ENCODE measurements at regions not wholly inside any gene's neighbourhood (a gene's known extent, or its start where the extent isn't known, plus 50 kb on each side); places are given as distances from the start of the nearest gene placed in this dataset.

DNA sequence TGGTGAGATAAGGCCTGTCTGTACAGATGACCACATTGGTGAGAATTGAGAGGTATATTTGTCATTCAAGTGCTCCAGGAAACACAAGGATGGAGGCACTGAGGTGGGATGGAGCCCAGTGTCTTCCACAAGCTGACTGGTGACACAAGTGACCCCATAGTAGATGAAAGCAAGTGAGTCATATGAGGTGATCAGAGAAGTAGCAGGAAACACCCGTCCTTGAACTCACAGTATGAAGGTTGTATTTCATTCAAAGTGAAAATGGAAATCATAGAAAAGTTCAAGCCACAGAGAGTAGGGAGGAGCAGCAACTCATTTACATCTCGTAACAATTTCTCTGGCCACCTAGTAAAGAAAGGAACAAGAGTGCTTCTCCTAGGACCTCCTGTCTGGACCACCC lies 609.8 kb downstream of the HS3ST4 start:
- Histone ChIP-seq H3K9ac (ENCODE audit: low read length) (no peak overlapping the region), H3K9me2 (replicated peaks; ENCODE audit: insufficient read depth, low read length) (no peaks in the 10 kb centered on the region), H3K9me3 (ENCODE audit: low read length) (no peaks in the 10 kb centered on the region), H3K4me3 (ENCODE audit: low read length) (no peak overlapping the region), H3K27me3 (ENCODE audit: low read length) (no peaks in the 10 kb centered on the region), H3K36me3 (ENCODE audit: insufficient read depth, low read length) (no peaks in the 10 kb centered on the region), H3K27ac (ENCODE audit: low read length) (no peak overlapping the region), H3K79me2 (ENCODE audit: low read length) (no peaks in the 10 kb centered on the region), H4K20me1 (ENCODE audit: insufficient read depth, low read depth, low read length) (no peaks in the 10 kb centered on the region), H2AFZ (ENCODE audit: low read length) (no peak overlapping the region), H3K4me1 (ENCODE audit: low read length) (no peaks in the 10 kb centered on the region), H3K4me2 (ENCODE audit: low read depth, low read length, poor library complexity, severe bottlenecking) (no peak overlapping the region)
- no peak for DNase-seq

DNA sequence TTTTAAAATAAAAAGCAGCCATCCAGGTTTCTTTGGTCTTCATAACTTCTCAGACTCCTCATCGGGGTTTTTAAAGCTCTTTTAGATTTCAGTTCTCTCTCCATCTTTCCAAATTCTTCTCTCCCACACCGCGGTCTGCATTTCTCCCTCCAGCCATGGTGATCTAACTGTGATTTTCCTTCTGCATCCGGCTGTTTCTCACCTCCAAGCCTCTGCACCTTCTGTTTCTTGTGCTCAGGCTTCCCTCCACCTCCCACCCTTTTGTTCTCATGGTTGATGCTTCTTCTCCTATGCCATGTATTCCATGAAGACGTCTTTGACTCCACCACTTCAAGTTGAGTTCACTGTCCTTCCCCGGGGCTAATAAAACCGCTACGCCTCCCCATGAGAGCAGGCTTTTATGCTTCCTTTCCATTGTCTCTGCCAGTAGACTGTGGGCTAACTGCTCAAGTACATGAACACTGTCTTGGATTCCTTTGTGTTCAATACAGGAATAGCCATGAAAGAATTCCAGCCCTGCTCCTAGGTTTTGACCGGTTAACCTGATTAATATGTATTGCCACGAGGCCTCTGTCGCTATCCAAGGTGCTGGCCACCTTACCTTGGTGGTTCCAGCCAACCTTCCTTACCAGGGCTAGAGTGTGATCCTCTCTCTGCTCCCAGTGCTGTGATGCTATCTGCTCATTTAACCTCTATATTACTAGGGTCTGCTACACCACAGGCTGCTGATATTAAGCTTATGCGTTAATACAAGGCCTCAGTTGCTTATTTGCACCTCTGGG lies 625.1 kb downstream of the HS3ST4 start:
- Histone ChIP-seq H3K9me3 (ENCODE audit: low read length) (no peaks in the 10 kb centered on the region), H3K4me1 (ENCODE audit: low read length) (no peaks in the 10 kb centered on the region), H3K79me2 (ENCODE audit: low read length) (no peaks in the 10 kb centered on the region), H3K27ac (ENCODE audit: low read length) (no peak overlapping the region), H4K20me1 (ENCODE audit: insufficient read depth, low read depth, low read length) (no peaks in the 10 kb centered on the region), H3K27me3 (ENCODE audit: low read length) (no peaks in the 10 kb centered on the region), H2AFZ (ENCODE audit: low read length) (no peak overlapping the region), H3K4me2 (ENCODE audit: low read depth, low read length, poor library complexity, severe bottlenecking) (no peak overlapping the region), H3K9me2 (replicated peaks; ENCODE audit: insufficient read depth, low read length) (no peaks in the 10 kb centered on the region), H3K9ac (ENCODE audit: low read length) (no peak overlapping the region), H3K4me3 (ENCODE audit: low read length) (no peak overlapping the region), H3K36me3 (ENCODE audit: insufficient read depth, low read length) (no peaks in the 10 kb centered on the region)
- DNase-seq, result no peak

DNA sequence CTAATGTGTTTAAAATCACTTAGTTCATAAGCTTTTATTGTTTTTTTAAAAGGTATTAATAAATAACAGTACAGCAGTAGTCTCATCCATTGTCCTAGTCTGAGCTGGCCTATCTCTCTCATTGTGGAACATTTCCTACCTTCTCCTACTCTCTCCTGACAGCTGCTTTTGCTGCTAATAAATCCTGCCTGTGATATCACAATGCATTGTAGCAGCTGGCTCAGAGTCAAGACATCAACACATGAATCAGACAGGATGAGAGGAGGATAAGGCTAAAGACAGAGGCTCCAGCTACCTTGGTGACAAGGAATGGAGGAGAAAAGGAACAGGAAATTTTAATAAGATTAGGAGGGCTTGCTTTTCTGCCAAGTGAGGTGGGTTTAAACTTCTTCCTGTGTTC lies 626.1 kb downstream of the HS3ST4 start:
- no peaks in the 10 kb centered on the region for H3K79me2 ChIP-seq (ENCODE audit: low read length)
- H4K20me1 ChIP-seq (ENCODE audit: insufficient read depth, low read depth, low read length), result no peaks in the 10 kb centered on the region
- no peak overlapping the region for H3K4me3 ChIP-seq (ENCODE audit: low read length)
- H3K4me2 ChIP-seq (ENCODE audit: low read depth, low read length, poor library complexity, severe bottlenecking), result no peak overlapping the region
- no peak overlapping the region for H2AFZ ChIP-seq (ENCODE audit: low read length)
- no peaks in the 10 kb centered on the region for H3K4me1 ChIP-seq (ENCODE audit: low read length)
- H3K9ac ChIP-seq (ENCODE audit: low read length), result no peak overlapping the region
- H3K27me3 ChIP-seq (ENCODE audit: low read length), result no peaks in the 10 kb centered on the region
- H3K9me2 ChIP-seq (replicated peaks; ENCODE audit: insufficient read depth, low read length), result no peaks in the 10 kb centered on the region
- H3K36me3 ChIP-seq (ENCODE audit: insufficient read depth, low read length), result no peaks in the 10 kb centered on the region
- H3K9me3 ChIP-seq (ENCODE audit: low read length), result no peaks in the 10 kb centered on the region; the same call in 1 of the 2 replicates
- no peak overlapping the region for H3K27ac ChIP-seq (ENCODE audit: low read length)
- no peak for DNase-seq

- H3K27ac ChIP-seq (ENCODE audit: low read length), result no peak overlapping the region
- H3K9ac ChIP-seq (ENCODE audit: low read length), result no peak overlapping the region
- H3K79me2 ChIP-seq (ENCODE audit: low read length), result no peaks in the 10 kb centered on the region
- H4K20me1 ChIP-seq (ENCODE audit: insufficient read depth, low read depth, low read length), result no peaks in the 10 kb centered on the region
- H3K4me1 ChIP-seq (ENCODE audit: low read length), result no peaks in the 10 kb centered on the region
- DNase-seq, result no peak
- no peak overlapping the region for H3K4me2 ChIP-seq (ENCODE audit: low read depth, low read length, poor library complexity, severe bottlenecking)
- H2AFZ ChIP-seq (ENCODE audit: low read length), result no peak overlapping the region
- no peaks in the 10 kb centered on the region for H3K27me3 ChIP-seq (ENCODE audit: low read length)
- no peaks in the 10 kb centered on the region for H3K9me2 ChIP-seq (replicated peaks; ENCODE audit: insufficient read depth, low read length)
- no peaks in the 10 kb centered on the region for H3K9me3 ChIP-seq (ENCODE audit: low read length)
- no peaks in the 10 kb centered on the region for H3K36me3 ChIP-seq (ENCODE audit: insufficient read depth, low read length)
- H3K4me3 ChIP-seq (ENCODE audit: low read length), result no peak overlapping the region
Measured at GRCh38 chr16:26330654-26331053, 638.9 kb downstream of the HS3ST4 start.

DNA sequence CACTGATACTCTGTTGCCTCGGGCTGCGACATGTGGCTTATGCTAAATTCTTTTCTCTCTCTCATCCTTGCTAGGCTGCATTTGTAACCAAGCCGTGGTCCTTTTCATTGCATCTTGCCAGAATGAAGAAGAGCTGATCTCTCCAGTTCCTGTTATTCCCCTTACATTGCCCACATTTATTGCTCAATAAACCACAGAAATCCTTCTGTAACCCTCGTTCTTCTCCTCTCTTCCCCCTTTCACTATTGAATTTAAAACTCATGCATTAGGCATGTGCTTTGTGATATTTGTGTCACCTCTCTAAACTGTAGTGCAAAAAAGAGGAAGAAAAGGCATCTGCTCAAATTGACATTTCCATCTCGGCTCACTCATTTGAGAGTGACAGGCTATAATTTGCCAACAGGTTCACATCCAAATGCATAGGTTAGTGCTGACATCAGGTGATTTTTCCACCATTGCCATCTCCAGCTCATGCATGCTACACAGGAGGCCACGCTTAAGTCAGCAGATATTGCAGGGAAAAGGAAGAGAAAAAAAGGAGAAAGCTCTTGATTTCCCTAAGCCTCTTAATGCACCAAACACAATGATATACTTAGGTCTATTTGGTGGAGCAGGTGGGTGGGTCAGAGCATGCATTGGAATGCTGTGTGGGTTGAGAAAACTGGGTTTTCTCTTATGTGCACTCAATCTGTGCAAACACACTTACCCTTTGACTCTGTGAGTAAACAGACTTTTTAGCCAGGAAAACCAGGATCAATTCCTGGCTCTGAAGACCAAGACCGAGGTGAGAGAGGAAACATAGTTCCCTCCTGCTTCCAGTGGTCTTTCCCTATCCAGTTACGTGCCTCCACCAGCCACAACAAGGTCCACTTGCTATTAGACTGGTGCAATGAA lies 642.7 kb downstream of the HS3ST4 start:
- Histone ChIP-seq H3K27ac (ENCODE audit: low read length) (no peak overlapping the region), H3K27me3 (ENCODE audit: low read length) (no peaks in the 10 kb centered on the region), H4K20me1 (ENCODE audit: insufficient read depth, low read depth, low read length) (no peaks in the 10 kb centered on the region), H3K36me3 (ENCODE audit: insufficient read depth, low read length) (no peaks in the 10 kb centered on the region), H3K4me1 (ENCODE audit: low read length) (no peaks in the 10 kb centered on the region), H3K4me3 (ENCODE audit: low read length) (no peak overlapping the region), H3K9me3 (ENCODE audit: low read length) (no peaks in the 10 kb centered on the region), H3K4me2 (ENCODE audit: low read depth, low read length, poor library complexity, severe bottlenecking) (no peak overlapping the region), H3K79me2 (ENCODE audit: low read length) (no peaks in the 10 kb centered on the region), H2AFZ (ENCODE audit: low read length) (no peak overlapping the region), H3K9me2 (replicated peaks; ENCODE audit: insufficient read depth, low read length) (no peaks in the 10 kb centered on the region), H3K9ac (ENCODE audit: low read length) (no peak overlapping the region)
- DNase-seq, result no peak

GRCh38 chr16:26335236-26335853 lies 643.6 kb downstream of the HS3ST4 start:
- Histone ChIP-seq H3K4me2 (ENCODE audit: low read depth, low read length, poor library complexity, severe bottlenecking) (no peak overlapping the region), H3K36me3 (ENCODE audit: insufficient read depth, low read length) (no peaks in the 10 kb centered on the region), H3K27me3 (ENCODE audit: low read length) (no peaks in the 10 kb centered on the region), H3K79me2 (ENCODE audit: low read length) (no peaks in the 10 kb centered on the region), H3K4me1 (ENCODE audit: low read length) (no peaks in the 10 kb centered on the region), H3K9me3 (ENCODE audit: low read length) (no peaks in the 10 kb centered on the region), H2AFZ (ENCODE audit: low read length) (no peak overlapping the region), H3K9me2 (replicated peaks; ENCODE audit: insufficient read depth, low read length) (no peaks in the 10 kb centered on the region), H3K9ac (ENCODE audit: low read length) (no peak overlapping the region), H3K27ac (ENCODE audit: low read length) (no peak overlapping the region), H4K20me1 (ENCODE audit: insufficient read depth, low read depth, low read length) (no peaks in the 10 kb centered on the region), H3K4me3 (ENCODE audit: low read length) (no peak overlapping the region)
- DNase-seq, result no peak

- no peak overlapping the region for H3K9ac ChIP-seq (ENCODE audit: low read length)
- H3K27ac ChIP-seq (ENCODE audit: low read length), result no peak overlapping the region
- H2AFZ ChIP-seq (ENCODE audit: low read length), result no peak overlapping the region
- H3K36me3 ChIP-seq (ENCODE audit: insufficient read depth, low read length), result no peaks in the 10 kb centered on the region
- DNase-seq, result no peak
- no peaks in the 10 kb centered on the region for H3K9me2 ChIP-seq (replicated peaks; ENCODE audit: insufficient read depth, low read length)
- H3K79me2 ChIP-seq (ENCODE audit: low read length), result no peaks in the 10 kb centered on the region
- no peak overlapping the region for H3K4me2 ChIP-seq (ENCODE audit: low read depth, low read length, poor library complexity, severe bottlenecking)
- no peaks in the 10 kb centered on the region for H4K20me1 ChIP-seq (ENCODE audit: insufficient read depth, low read depth, low read length)
- no peak overlapping the region for H3K4me3 ChIP-seq (ENCODE audit: low read length)
- H3K27me3 ChIP-seq (ENCODE audit: low read length), result no peaks in the 10 kb centered on the region
- no peaks in the 10 kb centered on the region for H3K4me1 ChIP-seq (ENCODE audit: low read length)
- no peaks in the 10 kb centered on the region for H3K9me3 ChIP-seq (ENCODE audit: low read length)
Measured at GRCh38 chr16:26342621-26343020, 650.9 kb downstream of the HS3ST4 start.

DNA sequence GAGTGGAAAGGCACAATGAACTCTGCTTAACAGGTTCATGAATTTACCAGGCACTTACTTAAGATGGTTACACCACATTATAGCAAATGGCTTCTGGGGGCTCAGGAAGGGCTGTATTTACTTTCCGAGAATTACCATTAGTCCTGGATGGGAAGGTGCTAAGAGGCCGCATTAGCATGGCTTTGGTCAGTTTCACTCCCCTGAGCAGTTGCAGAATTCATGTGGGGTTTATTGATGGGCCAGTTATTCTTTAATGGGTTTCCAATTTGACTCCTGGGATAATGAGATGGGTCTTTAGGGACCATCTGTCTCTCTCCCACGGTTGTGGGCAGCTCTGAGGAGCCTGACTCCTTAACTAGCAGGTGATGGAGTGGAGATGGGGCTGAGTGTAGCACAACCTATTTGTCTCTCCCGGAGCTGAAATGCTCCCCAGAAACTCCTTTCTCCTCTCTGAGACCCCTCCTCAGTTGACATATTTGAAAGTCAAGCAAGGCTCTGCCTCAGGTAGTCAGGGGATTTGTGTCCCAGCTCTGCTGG lies 652.5 kb downstream of the HS3ST4 start:
- Histone ChIP-seq H3K27me3 (ENCODE audit: low read length) (no peaks in the 10 kb centered on the region), H3K36me3 (ENCODE audit: insufficient read depth, low read length) (no peaks in the 10 kb centered on the region), H4K20me1 (ENCODE audit: insufficient read depth, low read depth, low read length) (no peaks in the 10 kb centered on the region), H3K4me2 (ENCODE audit: low read depth, low read length, poor library complexity, severe bottlenecking) (no peak overlapping the region), H3K27ac (ENCODE audit: low read length) (no peak overlapping the region), H2AFZ (ENCODE audit: low read length) (no peak overlapping the region), H3K79me2 (ENCODE audit: low read length) (no peaks in the 10 kb centered on the region), H3K9ac (ENCODE audit: low read length) (no peak overlapping the region), H3K4me1 (ENCODE audit: low read length) (no peaks in the 10 kb centered on the region), H3K4me3 (ENCODE audit: low read length) (no peak overlapping the region), H3K9me3 (ENCODE audit: low read length) (no peaks in the 10 kb centered on the region), H3K9me2 (replicated peaks; ENCODE audit: insufficient read depth, low read length) (no peaks in the 10 kb centered on the region)
- no peak for DNase-seq

All from Karpas-422 (cell line).